Sigmoid colon (tissue), 4 donors: ENCODE measurements at regions not wholly inside any gene's neighbourhood (a gene's known extent, or its start where the extent isn't known, plus 50 kb on each side); places are given as distances from the start of the nearest gene placed in this dataset.
"Not testable (repeated sequence)": the region's sequence is repeated elsewhere in the genome, so short reads cannot be mapped to it uniquely, and the experiment has no call there.

Experiments used
- CTCF ChIP-seq, 4 experiments: fragments of 450-650 bp in 3 of 4; fragments of 200-600 bp in 1 of 4; IDR thresholded peaks; one replicate each; pipeline ENCODE4 v1.5.1; 2016 to 2019; ENCODE audit warnings: antibody characterized with exemption in 4 of 4, mild to moderate bottlenecking in 3 of 4, moderate library complexity in 2 of 4
- EP300 ChIP-seq, 4 donors: sonication (generic); formaldehyde crosslinking; IDR thresholded peaks; one replicate each; pipeline ENCODE4 v1.6.1; 2017; ENCODE audit warnings: antibody characterized with exemption in 4 of 4
- POLR2A ChIP-seq, 2 donors: fragments of 450-650 bp; IDR thresholded peaks; one replicate each; pipeline ENCODE4 v1.6.1; 2016; ENCODE audit warnings: antibody characterized with exemption in 2 of 2, mild to moderate bottlenecking in 2 of 2, moderate library complexity in 2 of 2
- POLR2AphosphoS5 ChIP-seq, 4 donors: sonication (generic); formaldehyde crosslinking; IDR thresholded peaks; one replicate each; pipeline ENCODE4 v1.6.1; 2017; ENCODE audit warnings: antibody characterized with exemption in 4 of 4

GRCh38 chr20:26373066-26373465 is 676.4 kb upstream of the ZNF337 start:
- TF ChIP-seq POLR2A, EP300, CTCF, POLR2AphosphoS5 (IDR thresholded peaks at IDR 0.05): not testable (repeated sequence)
